AG04450 (cell line): ENCODE measurements at regions not wholly inside any gene's neighbourhood (a gene's known extent, or its start where the extent isn't known, plus 50 kb on each side); places are given as distances from the start of the nearest gene placed in this dataset.

Source experiments
- CTCF ChIA-PET: fragments of 300-600, 350-600 bp; formaldehyde crosslinking; extraction: SDS; loops from one replicate; lab custom pipeline; 2022; ENCODE audit warnings: antibody characterized with exemption, inconsistent platforms; lab: Charles Lee
- POLR2A ChIA-PET: fragments of 350-600 bp; formaldehyde crosslinking; extraction: SDS; loops from one replicate; lab custom pipeline; 2021; ENCODE audit warnings: antibody characterized with exemption, inconsistent platforms; lab: Yijun Ruan, JAX
- DNase-seq: peaks from one replicate; pipeline ENCODE4 v3.0.0-alpha.2; 2011; ENCODE audit warnings: low read depth, low spot score
- H3K27ac ChIP-seq: one replicate; pipeline ENCODE4 v1.5.1; 2012; ENCODE audit warnings: low read depth, low read length, control low read depth
- H3K27me3 ChIP-seq: one replicate; pipeline ENCODE4 v1.6.0; 2012; ENCODE audit warnings: low read length; ENCODE audit not compliant: control insufficient read depth, insufficient read depth
- H3K4me3 ChIP-seq: 2 replicates; pipeline ENCODE4 v1.5.1; 2011; ENCODE audit warnings: mild to moderate bottlenecking, low read depth, low read length, control low read depth
- H3K9me3 ChIP-seq: 2 replicates; pipeline ENCODE4 v1.5.1; 2012; ENCODE audit warnings: low read length; ENCODE audit not compliant: control insufficient read depth, insufficient read depth
- TF ChIP-seq, protein P1 (sequence below): IDR thresholded peaks from 2 replicates; pipeline ENCODE4 v1.5.1; 2011; ENCODE audit warnings: low read depth, low read length, control low read depth, inconsistent platforms

- ChIA-PET CTCF (no interaction called here), POLR2A (no interaction called here)
- Histone ChIP-seq H3K4me3 (no peak overlapping the region), H3K9me3 (no peaks in the 10 kb centered on the region; the same call in 1 of the 2 replicates), H3K27ac (no peak overlapping the region), H3K27me3 (no peaks in the 10 kb centered on the region)
- no peak for DNase-seq
- TF ChIP-seq, protein P1, sequence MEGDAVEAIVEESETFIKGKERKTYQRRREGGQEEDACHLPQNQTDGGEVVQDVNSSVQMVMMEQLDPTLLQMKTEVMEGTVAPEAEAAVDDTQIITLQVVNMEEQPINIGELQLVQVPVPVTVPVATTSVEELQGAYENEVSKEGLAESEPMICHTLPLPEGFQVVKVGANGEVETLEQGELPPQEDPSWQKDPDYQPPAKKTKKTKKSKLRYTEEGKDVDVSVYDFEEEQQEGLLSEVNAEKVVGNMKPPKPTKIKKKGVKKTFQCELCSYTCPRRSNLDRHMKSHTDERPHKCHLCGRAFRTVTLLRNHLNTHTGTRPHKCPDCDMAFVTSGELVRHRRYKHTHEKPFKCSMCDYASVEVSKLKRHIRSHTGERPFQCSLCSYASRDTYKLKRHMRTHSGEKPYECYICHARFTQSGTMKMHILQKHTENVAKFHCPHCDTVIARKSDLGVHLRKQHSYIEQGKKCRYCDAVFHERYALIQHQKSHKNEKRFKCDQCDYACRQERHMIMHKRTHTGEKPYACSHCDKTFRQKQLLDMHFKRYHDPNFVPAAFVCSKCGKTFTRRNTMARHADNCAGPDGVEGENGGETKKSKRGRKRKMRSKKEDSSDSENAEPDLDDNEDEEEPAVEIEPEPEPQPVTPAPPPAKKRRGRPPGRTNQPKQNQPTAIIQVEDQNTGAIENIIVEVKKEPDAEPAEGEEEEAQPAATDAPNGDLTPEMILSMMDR: no peak
Measured at GRCh38 chrX:5399403-5399802, 829.3 kb downstream of the NLGN4X start.

GRCh38 chrX:5397409-5397808 lies 831.3 kb downstream of the NLGN4X start:
- H3K27ac ChIP-seq: no peak overlapping the region
- ChIA-PET CTCF (no interaction called here), POLR2A (no interaction called here)
- H3K27me3 ChIP-seq: no peaks in the 10 kb centered on the region
- H3K4me3 ChIP-seq: no peak overlapping the region
- no peaks in the 10 kb centered on the region; the same call in 1 of the 2 replicates for H3K9me3 ChIP-seq
- TF ChIP-seq, protein P1: no peak
- DNase-seq: no peak

- peaks cover 9% of the 10 kb centered on the region for H3K9me3 ChIP-seq
- CTCF ChIA-PET: no interaction called here
- no peak for DNase-seq
- no peak overlapping the region for H3K27ac ChIP-seq
- POLR2A ChIA-PET: no interaction called here
- H3K27me3 ChIP-seq: no peaks in the 10 kb centered on the region
- TF ChIP-seq, protein P1: no peak
- no peak overlapping the region for H3K4me3 ChIP-seq
Measured at GRCh38 chrX:5390376-5390775, 838.3 kb downstream of the NLGN4X start.

DNA sequence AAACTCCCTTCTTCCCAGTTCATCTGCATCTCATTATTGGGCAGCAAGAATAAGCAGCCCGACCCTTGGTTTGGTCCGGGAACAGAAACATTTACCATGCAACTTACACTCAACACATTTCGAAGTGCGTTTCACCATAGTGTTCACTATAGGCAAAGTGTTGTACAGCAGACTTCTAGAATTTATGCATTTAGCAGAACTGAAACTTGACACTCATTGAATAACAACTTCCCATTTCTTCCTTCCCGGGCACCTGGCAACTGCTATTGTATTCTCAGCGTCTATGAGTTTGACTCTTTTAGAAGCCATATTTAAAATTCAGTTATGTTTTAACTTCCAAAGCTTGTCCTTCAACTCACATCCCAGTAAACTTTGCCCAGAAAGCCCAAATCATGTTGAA lies 840.6 kb downstream of the NLGN4X start:
- no peak overlapping the region for H3K27ac ChIP-seq
- TF ChIP-seq, protein P1: no peak
- no peaks in the 10 kb centered on the region for H3K27me3 ChIP-seq
- ChIA-PET CTCF (no interaction called here), POLR2A (no interaction called here)
- no peak overlapping the region for H3K4me3 ChIP-seq
- no peak for DNase-seq
- peaks cover 9% of the 10 kb centered on the region for H3K9me3 ChIP-seq

GRCh38 chrX:5380426-5380825 lies 848.2 kb downstream of the NLGN4X start:
- no peak for DNase-seq
- no peak overlapping the region for H3K4me3 ChIP-seq
- TF ChIP-seq, protein P1: no peak
- H3K9me3 ChIP-seq: no peaks in the 10 kb centered on the region
- no peaks in the 10 kb centered on the region for H3K27me3 ChIP-seq
- no peak overlapping the region for H3K27ac ChIP-seq
- CTCF ChIA-PET: no interaction called here
- POLR2A ChIA-PET: no interaction called here
